CD14-positive monocyte (primary cell): ENCODE measurements at regions not wholly inside any gene's neighbourhood (a gene's known extent, or its start where the extent isn't known, plus 50 kb on each side); places are given as distances from the start of the nearest gene placed in this dataset.

Experiments
- DNase-seq, 3 donors: peaks; one replicate each; pipeline ENCODE4 v3.0.0-alpha.2; 2011 to 2022
- H2AFZ ChIP-seq: 2 replicates; pipeline ENCODE4 v1.6.0; 2012; ENCODE audit warnings: mild to moderate bottlenecking, low read depth, low read length, inconsistent platforms; ENCODE audit not compliant: insufficient read depth, poor library complexity, severe bottlenecking
- H3K27ac ChIP-seq, 2 donors: 1 replicate in 1 of 2; 2 replicates in 1 of 2; pipeline ENCODE4 v1.5.1; 2012 to 2013; ENCODE audit warnings: low read length in 2 of 2, control low read depth in 1 of 2, inconsistent platforms in 1 of 2, low read depth in 1 of 2, mild to moderate bottlenecking in 1 of 2
- H3K27me3 ChIP-seq, 2 donors: one replicate each; pipeline versions ENCODE4 v1.6.0 to v1.6.1; 2011 to 2013; ENCODE audit warnings: low read length in 2 of 2; ENCODE audit not compliant: control insufficient read depth in 2 of 2, insufficient read depth in 2 of 2
- H3K36me3 ChIP-seq, 2 donors: replicated peaks in 1 of 2; 1 replicate in 1 of 2; 2 replicates in 1 of 2; pipeline versions ENCODE4 v1.5.1 to v1.6.1; 2012 to 2013; ENCODE audit warnings: low read length in 2 of 2, control low read depth in 1 of 2, inconsistent platforms in 1 of 2, mild to moderate bottlenecking in 1 of 2; ENCODE audit not compliant: insufficient read depth in 2 of 2, control insufficient read depth in 1 of 2
- H3K4me1 ChIP-seq, 2 donors: 1 replicate in 1 of 2; 2 replicates in 1 of 2; pipeline versions ENCODE4 v1.5.1 to v1.6.1; 2012 to 2013; ENCODE audit warnings: low read length in 2 of 2, control low read depth in 1 of 2, inconsistent platforms in 1 of 2, mild to moderate bottlenecking in 1 of 2, moderate library complexity in 1 of 2; ENCODE audit not compliant: insufficient read depth in 2 of 2, control insufficient read depth in 1 of 2
- H3K4me2 ChIP-seq: replicated peaks from 2 replicates; pipeline ENCODE3; 2012; ENCODE audit warnings: low read length, moderate library complexity, mild to moderate bottlenecking; ENCODE audit not compliant: poor library complexity, severe bottlenecking; ENCODE audit errors: extremely low read depth
- H3K4me3 ChIP-seq, 3 experiments: fragments of 200-600 bp in 1 of 3; sonication (generic) in 1 of 3; replicated peaks in 1 of 3; 1 replicate in 2 of 3; 2 replicates in 1 of 3; pipeline ENCODE4 v1.5.1; 2011 to 2013; ENCODE audit warnings: low read length in 3 of 3, mild to moderate bottlenecking in 3 of 3, control low read depth in 2 of 3, low read depth in 2 of 3, inconsistent platforms in 1 of 3, moderate library complexity in 1 of 3
- H3K79me2 ChIP-seq: 2 replicates; pipeline ENCODE4 v1.6.0; 2012; ENCODE audit warnings: mild to moderate bottlenecking, control low read depth, inconsistent platforms, low read length, moderate library complexity; ENCODE audit not compliant: insufficient read depth
- H3K9ac ChIP-seq: 2 replicates; pipeline ENCODE4 v1.6.0; 2017; ENCODE audit warnings: low read length, mild to moderate bottlenecking; ENCODE audit not compliant: insufficient read depth, poor library complexity, severe bottlenecking
- H3K9me3 ChIP-seq, 2 donors: replicated peaks in 1 of 2; 1 replicate in 1 of 2; 2 replicates in 1 of 2; pipeline versions ENCODE4 v1.5.1 to v1.6.1; 2012 to 2013; ENCODE audit warnings: low read length in 2 of 2, control low read depth in 1 of 2; ENCODE audit not compliant: control insufficient read depth in 1 of 2, insufficient read depth in 1 of 2
- H4K20me1 ChIP-seq: 2 replicates; pipeline ENCODE4 v1.6.0; 2012; ENCODE audit warnings: mild to moderate bottlenecking, low read length, control low read depth, moderate library complexity; ENCODE audit not compliant: insufficient read depth
- H3K27ac Mint-ChIP-seq, 7 donors: one replicate each; pipeline ENCODE4 v1.8.0; 2020; ENCODE audit warnings: mild to moderate bottlenecking in 7 of 7, mixed read lengths in 7 of 7, moderate library complexity in 6 of 7, inconsistent platforms in 2 of 7
- H3K27me3 Mint-ChIP-seq, 3 donors: one replicate each; pipeline ENCODE4 v1.8.0; 2021 to 2022; ENCODE audit warnings: low read depth in 3 of 3, mild to moderate bottlenecking in 3 of 3, mixed read lengths in 3 of 3, moderate library complexity in 3 of 3, inconsistent platforms in 1 of 3
- H3K36me3 Mint-ChIP-seq, 2 donors: one replicate each; pipeline ENCODE4 v1.8.0; 2020; ENCODE audit warnings: mixed read lengths in 2 of 2, inconsistent platforms in 1 of 2, mild to moderate bottlenecking in 1 of 2
- H3K4me1 Mint-ChIP-seq: one replicate; pipeline ENCODE4 v1.8.0; 2020; ENCODE audit warnings: mild to moderate bottlenecking, mixed read lengths
- H3K4me3 Mint-ChIP-seq, 2 donors: one replicate each; pipeline ENCODE4 v1.8.0; 2020; ENCODE audit warnings: mild to moderate bottlenecking in 2 of 2, mixed read lengths in 2 of 2, moderate library complexity in 1 of 2
- H3K9me3 Mint-ChIP-seq, 7 donors: one replicate each; pipeline ENCODE4 v1.8.0; 2020 to 2022; ENCODE audit warnings: mixed read lengths in 7 of 7, mild to moderate bottlenecking in 6 of 7, moderate library complexity in 6 of 7, inconsistent platforms in 2 of 7
- CTCF ChIP-seq: fragments of 200-600 bp; IDR thresholded peaks from one replicate; pipeline ENCODE4 v1.8.0; 2022; ENCODE audit warnings: antibody characterized with exemption, mild to moderate bottlenecking
- WGBS: methylation state at CpG from one replicate; pipeline ENCODE4 v1.1.5; 2013; ENCODE audit warnings: missing lambda C conversion rate; ENCODE audit not compliant: insufficient coverage; 5-methylcytosine and 5-hydroxymethylcytosine counted together
- intact Hi-C, 2 donors: fragments of 100-400 bp; cut with micrococcal nuclease; formaldehyde crosslinking; loops; one replicate each; pipeline versions ENCODE4 v1.15.0 to v1.15.1; 2023

- Histone ChIP-seq H3K4me1 (no peaks in the 10 kb centered on the region), H2AFZ (no peak overlapping the region), H3K79me2 (no peaks in the 10 kb centered on the region), H3K9ac (no peak overlapping the region), H3K27me3 (no peaks in the 10 kb centered on the region), H4K20me1 (no peaks in the 10 kb centered on the region), H3K4me3 (no peak overlapping the region), H3K9me3 (no peaks in the 10 kb centered on the region), H3K27ac (no peak overlapping the region), H3K4me2 (no peak overlapping the region), H3K36me3 (no peaks in the 10 kb centered on the region)
- DNase-seq: no peak
- Mint-ChIP-seq H3K4me3 (no peak overlapping the region), H3K27ac (no peak overlapping the region), H3K36me3 (no peaks in the 10 kb centered on the region), H3K9me3 (peaks cover 0 to 7% (median 2%) of the 10 kb centered on the region in 7 donors), H3K27me3 (no peaks in the 10 kb centered on the region), H3K4me1 (no peaks in the 10 kb centered on the region)
- intact Hi-C loops: no loop called here
- TF ChIP-seq CTCF: no peak
- 86% methylated on average over 1 of the region's 3 CpGs for WGBS
Measured at GRCh38 chr10:111999915-112000302, 183.7 kb downstream of the GPAM start.

- H3K36me3 Mint-ChIP-seq: no peaks in the 10 kb centered on the region
- no peak overlapping the region for H3K4me3 ChIP-seq
- H3K27me3 Mint-ChIP-seq: no peaks in the 10 kb centered on the region
- H3K27ac Mint-ChIP-seq: no peak overlapping the region
- DNase-seq: no peak
- intact Hi-C loops: no loop called here
- H2AFZ ChIP-seq: no peak overlapping the region
- H3K27ac ChIP-seq: no peak overlapping the region
- no peak overlapping the region for H3K9ac ChIP-seq
- H3K4me1 Mint-ChIP-seq: no peaks in the 10 kb centered on the region
- no peaks in the 10 kb centered on the region for H3K9me3 ChIP-seq
- no peak overlapping the region for H3K4me2 ChIP-seq
- no peaks in the 10 kb centered on the region for H3K4me1 ChIP-seq
- WGBS: 88% methylated on average over 1 of the region's 2 CpGs
- H4K20me1 ChIP-seq: no peaks in the 10 kb centered on the region
- TF ChIP-seq CTCF: no peak
- no peak overlapping the region for H3K4me3 Mint-ChIP-seq
- H3K36me3 ChIP-seq: no peaks in the 10 kb centered on the region
- no peaks in the 10 kb centered on the region for H3K79me2 ChIP-seq
- H3K9me3 Mint-ChIP-seq: peaks cover 0 to 7% (median 2%) of the 10 kb centered on the region in 7 donors
- no peaks in the 10 kb centered on the region for H3K27me3 ChIP-seq
Measured at GRCh38 chr10:112000466-112000865, 183.1 kb downstream of the GPAM start.
